GM12891 (cell line): ENCODE measurements at regions not wholly inside any gene's neighbourhood (a gene's known extent, or its start where the extent isn't known, plus 50 kb on each side); places are given as distances from the start of the nearest gene placed in this dataset.

Experiments used
- POLR2A ChIP-seq: IDR thresholded peaks from 2 replicates; pipeline ENCODE4 v1.6.1; 2011; ENCODE audit warnings: low read depth, low read length, control low read depth
- POLR2AphosphoS5 ChIP-seq: IDR thresholded peaks from 2 replicates; pipeline ENCODE4 v1.6.1; 2011; ENCODE audit warnings: low read depth, low read length, control low read depth
- POU2F2 ChIP-seq: IDR thresholded peaks from 2 replicates; pipeline ENCODE4 v1.6.1; 2011; ENCODE audit warnings: low read depth, mild to moderate bottlenecking, control low read depth, low read length, moderate library complexity
- TAF1 ChIP-seq: IDR thresholded peaks from 2 replicates; pipeline ENCODE4 v1.6.1; 2011; ENCODE audit warnings: low read depth, low read length, control low read depth

DNA sequence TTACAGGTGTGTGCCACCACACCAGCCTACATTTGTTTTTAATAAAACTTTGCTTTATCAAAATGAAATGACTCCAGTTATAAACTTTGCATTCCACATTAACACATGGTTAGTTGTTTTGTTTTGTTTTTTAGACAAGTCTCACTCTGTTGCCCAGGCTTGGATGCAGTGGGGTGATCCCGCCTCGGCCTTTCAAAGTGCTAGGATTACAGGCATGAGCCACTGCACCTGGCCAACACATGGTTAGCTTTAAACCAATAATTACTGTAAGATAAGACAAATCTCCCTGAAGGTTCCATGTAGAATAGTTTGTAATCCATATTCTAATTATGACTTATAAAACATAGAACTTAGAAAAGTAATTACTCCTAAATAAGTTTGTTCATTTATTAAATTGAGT lies 89.8 kb upstream of the MED13 start:
- no peak for TF ChIP-seq POLR2A
- TF ChIP-seq TAF1: no peak
- TF ChIP-seq POLR2AphosphoS5: no peak
- TF ChIP-seq POU2F2: no peak
